SU-DHL-6 (cell line): ENCODE measurements at regions not wholly inside any gene's neighbourhood (a gene's known extent, or its start where the extent isn't known, plus 50 kb on each side); places are given as distances from the start of the nearest gene placed in this dataset.

Experiments used
- CTCF ChIP-seq: fragments of 200-600 bp; sonication (generic); IDR thresholded peaks from one replicate; pipeline ENCODE4 v1.5.1; 2017; ENCODE audit warnings: antibody characterized with exemption, mild to moderate bottlenecking, low read length, moderate library complexity; ENCODE audit not compliant: insufficient read depth, poor library complexity, severe bottlenecking
- EZH2phosphoT487 ChIP-seq: fragments of 200-600 bp; sonication (generic), shearing (Covaris generic); conservative IDR thresholded peaks from 2 replicates; pipeline ENCODE4 v1.6.1; 2018; ENCODE audit warnings: mild to moderate bottlenecking, antibody characterized with exemption, low read length, moderate library complexity, mixed read lengths

- no peak for TF ChIP-seq CTCF
- TF ChIP-seq EZH2phosphoT487: no peak
Measured at GRCh38 chr9:106283769-106284168, 579.2 kb upstream of the ZNF462 start.
